PC-3 (cell line): ENCODE measurements at regions not wholly inside any gene's neighbourhood (a gene's known extent, or its start where the extent isn't known, plus 50 kb on each side); places are given as distances from the start of the nearest gene placed in this dataset.

Source experiments
- ATAC-seq: fragments of 200-7000 bp; cut with Tn5 transposase; 2 replicates; pipeline ENCODE4 v1.9.1; 2020; ENCODE audit warnings: mild to moderate bottlenecking, moderate library complexity
- BruUV-seq: library from RNA; stranded (reverse); fragments of 400-500 nt; replicated peaks from 2 replicates; lab custom pipeline; 2021; lab: Mats Ljungman, UMichigan
- CTCF ChIA-PET: fragments of 300-600 bp; sonication (Branson Sonifier 250); formaldehyde crosslinking; loops from one replicate; lab custom pipeline; 2022; ENCODE audit warnings: antibody characterized with exemption; lab: Charles Lee
- POLR2A ChIA-PET: fragments of 300-600 bp; sonication (Branson Sonifier 250); formaldehyde crosslinking; loops from one replicate; lab custom pipeline; 2022; ENCODE audit warnings: antibody characterized with exemption; ENCODE audit not compliant: unreplicated experiment; lab: Charles Lee
- DNase-seq: peaks from one replicate; pipeline ENCODE4 v3.0.0-alpha.2; 2015
- H2AFZ ChIP-seq: fragments of 300-600 bp; sonication (generic); 2 replicates; pipeline ENCODE4 v1.6.0; 2016; ENCODE audit warnings: antibody characterized with exemption, low read length
- H3F3A ChIP-seq: fragments of 300-600 bp; sonication (generic); one replicate; pipeline ENCODE4 v1.6.0; 2017; ENCODE audit warnings: antibody characterized with exemption, low read length, control low read depth, mild to moderate bottlenecking; ENCODE audit not compliant: unreplicated experiment
- H3K27ac ChIP-seq: fragments of 300-600 bp; sonication (generic); 2 replicates; pipeline ENCODE4 v1.5.1; 2016; ENCODE audit warnings: mild to moderate bottlenecking, low read length
- H3K27me3 ChIP-seq: fragments of 300-600 bp; sonication (generic); 2 replicates; pipeline ENCODE4 v1.6.1; 2016; ENCODE audit warnings: low read length, mixed read lengths
- H3K36me3 ChIP-seq: fragments of 300-600 bp; sonication (generic); 2 replicates; pipeline ENCODE4 v1.6.1; 2016; ENCODE audit warnings: low read depth, mixed run types, low read length, mixed read lengths
- H3K4me1 ChIP-seq: fragments of 300-600 bp; sonication (generic); 2 replicates; pipeline ENCODE4 v1.5.1; 2016; ENCODE audit warnings: low read length; ENCODE audit not compliant: insufficient read depth
- H3K4me2 ChIP-seq: fragments of 300-600 bp; sonication (generic); 2 replicates; pipeline ENCODE4 v1.6.0; 2016; ENCODE audit warnings: low read length
- H3K4me3 ChIP-seq: fragments of 300-600 bp; sonication (generic); 2 replicates; pipeline ENCODE4 v1.5.1; 2016; ENCODE audit warnings: mild to moderate bottlenecking, low read length, mixed read lengths
- H3K79me2 ChIP-seq: fragments of 300-600 bp; sonication (generic); 2 replicates; pipeline ENCODE4 v1.6.1; 2017; ENCODE audit warnings: low read length, mixed read lengths
- H3K9ac ChIP-seq: fragments of 300-600 bp; sonication (generic); 2 replicates; pipeline ENCODE4 v1.6.0; 2016; ENCODE audit warnings: mild to moderate bottlenecking, low read length
- H3K9me2 ChIP-seq: fragments of 300-600 bp; sonication (generic); replicated peaks from 2 replicates; pipeline ENCODE4 v1.6.1; 2016; ENCODE audit warnings: mixed run types, low read length, mixed read lengths
- H3K9me3 ChIP-seq: fragments of 300-600 bp; sonication (generic); 2 replicates; pipeline ENCODE4 v1.6.1; 2016; ENCODE audit warnings: low read length, mixed read lengths
- H4K20me1 ChIP-seq: fragments of 300-600 bp; sonication (generic); 2 replicates; pipeline ENCODE4 v1.6.1; 2016; ENCODE audit warnings: low read length, mixed read lengths
- CTCF ChIP-seq: fragments of 300-600 bp; sonication (generic); conservative IDR thresholded peaks from 2 replicates; pipeline ENCODE4 v1.5.1; 2017; ENCODE audit warnings: antibody characterized with exemption, low read depth, mild to moderate bottlenecking, low read length
- EZH2 ChIP-seq: fragments of 300-600 bp; sonication (generic); IDR thresholded peaks from one replicate; pipeline ENCODE4 v1.6.1; 2017; ENCODE audit warnings: antibody characterized with exemption, mild to moderate bottlenecking, low read length; ENCODE audit not compliant: unreplicated experiment
- EZH2phosphoT487 ChIP-seq: fragments of 300-600 bp; sonication (generic); IDR thresholded peaks from 2 replicates; pipeline ENCODE4 v1.6.1; 2018; ENCODE audit warnings: mild to moderate bottlenecking, antibody characterized with exemption, low read length, borderline replicate concordance
- intact Hi-C: fragments of 100-400 bp; cut with micrococcal nuclease; formaldehyde crosslinking; loops from 2 replicates; pipeline ENCODE4 v1.9.0; 2023

- no peaks in the 10 kb centered on the region for H3K9me2 ChIP-seq
- H2AFZ ChIP-seq: no peak overlapping the region
- DNase-seq (peak; percentile 32), ATAC-seq (no peak)
- H3K27ac ChIP-seq: no peak overlapping the region
- intact Hi-C loops: no loop called here
- no peaks in the 10 kb centered on the region for H3F3A ChIP-seq
- H4K20me1 ChIP-seq: no peaks in the 10 kb centered on the region
- H3K79me2 ChIP-seq: no peaks in the 10 kb centered on the region
- TF ChIP-seq EZH2phosphoT487 (no peak), CTCF (peak; percentile 80)
- H3K4me3 ChIP-seq: no peak overlapping the region
- no peaks in the 10 kb centered on the region for H3K36me3 ChIP-seq
- no peaks in the 10 kb centered on the region for H3K4me1 ChIP-seq
- H3K4me2 ChIP-seq: no peak overlapping the region
- ChIA-PET CTCF (no interaction called here), POLR2A (no interaction called here)
- H3K27me3 ChIP-seq: no peaks in the 10 kb centered on the region; the same call in 1 of the 2 replicates
- H3K9me3 ChIP-seq: no peaks in the 10 kb centered on the region
- H3K9ac ChIP-seq: no peak overlapping the region
- no TSS peak for BruUV-seq
Measured at GRCh38 chr2:23199115-23199918, 185.7 kb upstream of the KLHL29 start.

- no peaks in the 10 kb centered on the region for H3K4me1 ChIP-seq
- intact Hi-C loops: no loop called here
- H4K20me1 ChIP-seq: no peaks in the 10 kb centered on the region
- ChIA-PET POLR2A (no interaction called here), CTCF (no interaction called here)
- no peak overlapping the region for H3K4me2 ChIP-seq
- H3K9me2 ChIP-seq: no peaks in the 10 kb centered on the region
- TF ChIP-seq EZH2phosphoT487 (no peak), EZH2 (no peak), CTCF (no peak)
- no peak overlapping the region for H3K4me3 ChIP-seq
- no peak overlapping the region for H3K27ac ChIP-seq
- no peak for ATAC-seq
- no peak for DNase-seq
- H3K9ac ChIP-seq: no peak overlapping the region
- H2AFZ ChIP-seq: no peak overlapping the region
- H3K27me3 ChIP-seq: no peaks in the 10 kb centered on the region; the same call in 1 of the 2 replicates
- no peaks in the 10 kb centered on the region for H3F3A ChIP-seq
- no peaks in the 10 kb centered on the region for H3K79me2 ChIP-seq
- BruUV-seq: no TSS peak
- H3K9me3 ChIP-seq: no peaks in the 10 kb centered on the region
- H3K36me3 ChIP-seq: no peaks in the 10 kb centered on the region
Measured at GRCh38 chr2:23200068-23200786, 184.8 kb upstream of the KLHL29 start.

- Histone ChIP-seq H3K9ac (no peak overlapping the region), H3F3A (no peaks in the 10 kb centered on the region), H2AFZ (no peak overlapping the region), H3K9me3 (no peaks in the 10 kb centered on the region), H3K36me3 (no peaks in the 10 kb centered on the region), H4K20me1 (no peaks in the 10 kb centered on the region), H3K79me2 (no peaks in the 10 kb centered on the region), H3K4me2 (no peak overlapping the region), H3K4me3 (no peak overlapping the region), H3K9me2 (no peaks in the 10 kb centered on the region), H3K4me1 (no peaks in the 10 kb centered on the region), H3K27ac (no peak overlapping the region), H3K27me3 (no peaks in the 10 kb centered on the region)
- no peak for DNase-seq
- ChIA-PET POLR2A (no interaction called here), CTCF (no interaction called here)
- TF ChIP-seq CTCF (no peak), EZH2 (no peak), EZH2phosphoT487 (no peak)
- intact Hi-C loops: no loop called here
- ATAC-seq: no peak
- BruUV-seq: no TSS peak
Measured at GRCh38 chr2:23200787-23201114, 184.2 kb upstream of the KLHL29 start.
